Uterus (tissue), 2 donors: ENCODE measurements at regions not wholly inside any gene's neighbourhood (a gene's known extent, or its start where the extent isn't known, plus 50 kb on each side); places are given as distances from the start of the nearest gene placed in this dataset.

Source experiments
- CTCF ChIP-seq, 4 experiments: fragments of 200-600 bp in 2 of 4; fragments of 450-650 bp in 2 of 4; sonication (generic) in 2 of 4; IDR thresholded peaks; one replicate each; pipeline ENCODE4 v1.5.1; 2016 to 2019; ENCODE audit warnings: antibody characterized with exemption in 4 of 4, mild to moderate bottlenecking in 2 of 4, moderate library complexity in 1 of 4
- POLR2A ChIP-seq, 2 donors: fragments of 450-650 bp; IDR thresholded peaks; one replicate each; pipeline ENCODE4 v1.6.1; 2016; ENCODE audit warnings: antibody characterized with exemption in 2 of 2, mild to moderate bottlenecking in 1 of 2, moderate library complexity in 1 of 2

GRCh38 chr4:77332696-77333270 is 175.8 kb downstream of the CCNG2 start:
- TF ChIP-seq CTCF (IDR thresholded peaks at IDR 0.05) (no peak), POLR2A (IDR thresholded peaks at IDR 0.05) (no peak)
